K562 (cell line): ENCODE measurements at regions not wholly inside any gene's neighbourhood (a gene's known extent, or its start where the extent isn't known, plus 50 kb on each side); places are given as distances from the start of the nearest gene placed in this dataset.

Source experiments
- FOXK2 ChIP-seq, 2 experiments: fragments of 450-650 bp; IDR thresholded peaks in 1 of 2; conservative IDR thresholded peaks in 1 of 2; 2 replicates each; pipeline ENCODE4 v1.6.1; 2016; ENCODE audit warnings: low read depth in 2 of 2, mild to moderate bottlenecking in 1 of 2
- NR2C1 ChIP-seq, 2 experiments: fragments of 450-650 bp; IDR thresholded peaks; 2 replicates each; pipeline ENCODE4 v1.6.1; 2017; ENCODE audit warnings: mild to moderate bottlenecking in 2 of 2, antibody characterized with exemption in 1 of 2, inconsistent platforms in 1 of 2, missing compliant biosample characterization in 1 of 2, missing genetic modification characterization in 1 of 2
- POLR2H ChIP-seq: IDR thresholded peaks from 2 replicates; pipeline ENCODE4 v1.6.1; 2016; ENCODE audit warnings: missing genetic modification characterization, low read depth, mild to moderate bottlenecking, control low read depth, missing compliant biosample characterization, moderate library complexity
- ZNF263 ChIP-seq: sonication (generic); formaldehyde crosslinking; IDR thresholded peaks from 2 replicates; pipeline ENCODE4 v1.8.0; 2022; ENCODE audit warnings: mild to moderate bottlenecking, missing genetic modification reagents, borderline replicate concordance
- TF ChIP-seq, protein P1 (sequence below), 2 experiments: fragments of 450-650 bp in 1 of 2; sonication (generic) in 1 of 2; formaldehyde crosslinking in 1 of 2; IDR thresholded peaks in 1 of 2; conservative IDR thresholded peaks in 1 of 2; 2 replicates each; pipeline versions ENCODE4 v1.6.1 to v1.8.1; 2016 to 2023; ENCODE audit warnings: mild to moderate bottlenecking in 2 of 2, moderate library complexity in 2 of 2, inconsistent platforms in 1 of 2, missing genetic modification reagents in 1 of 2
- TF ChIP-seq, protein P2 (sequence below): IDR thresholded peaks from 2 replicates; pipeline ENCODE4 v1.6.1; 2016; ENCODE audit warnings: missing genetic modification characterization, missing compliant biosample characterization
- TF ChIP-seq, protein P3 (sequence below), 2 experiments: fragments of 250-450 bp in 1 of 2; fragments of 450-650 bp in 1 of 2; sonication (Bioruptor Pico) in 1 of 2; IDR thresholded peaks; 2 replicates each; pipeline versions ENCODE4 v1.6.1 to v1.8.0; 2016 to 2021; ENCODE audit warnings: mild to moderate bottlenecking in 2 of 2, moderate library complexity in 2 of 2, missing compliant biosample characterization in 1 of 2, missing genetic modification characterization in 1 of 2
- TF ChIP-seq, protein P4 (sequence below): fragments of 200-600 bp; sonication (generic); IDR thresholded peaks from one replicate; pipeline ENCODE4 v1.6.1; 2012; ENCODE audit warnings: mild to moderate bottlenecking, low read depth, low read length, inconsistent platforms
- TF ChIP-seq, protein P5 (sequence below): fragments of 200-800 bp; sonication (Bioruptor generic); IDR thresholded peaks from 2 replicates; pipeline ENCODE4 v1.6.1; 2017; ENCODE audit warnings: missing genetic modification characterization, missing compliant biosample characterization

DNA sequence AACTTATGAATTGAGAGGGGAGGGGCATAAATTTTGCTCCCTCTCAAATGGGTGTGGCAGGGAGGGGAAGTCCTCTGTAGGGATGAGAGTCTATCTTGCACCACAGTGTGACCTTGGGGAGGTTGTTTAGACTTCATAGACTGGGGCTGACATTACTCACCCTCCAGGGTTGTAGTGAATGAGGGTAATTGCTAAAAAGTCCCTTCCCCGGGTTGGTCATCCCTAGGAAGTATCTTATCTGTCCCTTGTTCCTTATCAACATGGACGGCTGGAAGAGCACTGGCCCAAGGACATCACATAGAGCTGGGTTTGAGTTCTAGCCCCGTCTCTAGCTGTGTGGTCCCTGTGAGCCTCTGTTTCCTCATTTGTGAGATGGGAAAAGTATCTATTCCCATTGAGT is 52.4 kb upstream of the SLC2A1 start (continued):
- TF ChIP-seq NR2C1 (IDR thresholded peaks at IDR 0.05) (no peak), NR2C1 (tag; IDR thresholded peaks at IDR 0.05) (peak; percentile 63), FOXK2 (conservative IDR thresholded peaks at IDR 0.05 in 1 of 2, IDR thresholded peaks at IDR 0.05 in 1 of 2; ENCODE audit: low read depth in 2 of 2) (0 out of 4 replicates have a peak, but pooled peaks of 1 of the 2 experiments have one; percentile 31), POLR2H (no peak), ZNF263 (CRISPR knock-in tag) (peak; percentile 88)
- TF ChIP-seq, protein P1, sequence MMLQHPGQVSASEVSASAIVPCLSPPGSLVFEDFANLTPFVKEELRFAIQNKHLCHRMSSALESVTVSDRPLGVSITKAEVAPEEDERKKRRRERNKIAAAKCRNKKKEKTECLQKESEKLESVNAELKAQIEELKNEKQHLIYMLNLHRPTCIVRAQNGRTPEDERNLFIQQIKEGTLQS (IDR thresholded peaks at IDR 0.05) = peak; percentile 49; the same call in 1 of the 2 replicates
- TF ChIP-seq, protein P1 (CRISPR knock-in tag; conservative IDR thresholded peaks at IDR 0.05) = no peak
- TF ChIP-seq, protein P2, sequence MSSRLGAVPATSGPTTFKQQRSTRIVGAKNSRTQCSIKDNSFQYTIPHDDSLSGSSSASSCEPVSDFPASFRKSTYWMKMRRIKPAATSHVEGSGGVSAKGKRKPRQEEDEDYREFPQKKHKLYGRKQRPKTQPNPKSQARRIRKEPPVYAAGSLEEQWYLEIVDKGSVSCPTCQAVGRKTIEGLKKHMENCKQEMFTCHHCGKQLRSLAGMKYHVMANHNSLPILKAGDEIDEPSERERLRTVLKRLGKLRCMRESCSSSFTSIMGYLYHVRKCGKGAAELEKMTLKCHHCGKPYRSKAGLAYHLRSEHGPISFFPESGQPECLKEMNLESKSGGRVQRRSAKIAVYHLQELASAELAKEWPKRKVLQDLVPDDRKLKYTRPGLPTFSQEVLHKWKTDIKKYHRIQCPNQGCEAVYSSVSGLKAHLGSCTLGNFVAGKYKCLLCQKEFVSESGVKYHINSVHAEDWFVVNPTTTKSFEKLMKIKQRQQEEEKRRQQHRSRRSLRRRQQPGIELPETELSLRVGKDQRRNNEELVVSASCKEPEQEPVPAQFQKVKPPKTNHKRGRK (tag) = no peak
- TF ChIP-seq, protein P3, sequence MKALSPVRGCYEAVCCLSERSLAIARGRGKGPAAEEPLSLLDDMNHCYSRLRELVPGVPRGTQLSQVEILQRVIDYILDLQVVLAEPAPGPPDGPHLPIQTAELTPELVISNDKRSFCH (CRISPR knock-in tag; IDR thresholded peaks at IDR 0.05) = no peak
- TF ChIP-seq, protein P3 (tag; IDR thresholded peaks at IDR 0.05) = 0 out of 2 replicates have a peak, but pooled peaks have one; percentile 40
- TF ChIP-seq, protein P4, sequence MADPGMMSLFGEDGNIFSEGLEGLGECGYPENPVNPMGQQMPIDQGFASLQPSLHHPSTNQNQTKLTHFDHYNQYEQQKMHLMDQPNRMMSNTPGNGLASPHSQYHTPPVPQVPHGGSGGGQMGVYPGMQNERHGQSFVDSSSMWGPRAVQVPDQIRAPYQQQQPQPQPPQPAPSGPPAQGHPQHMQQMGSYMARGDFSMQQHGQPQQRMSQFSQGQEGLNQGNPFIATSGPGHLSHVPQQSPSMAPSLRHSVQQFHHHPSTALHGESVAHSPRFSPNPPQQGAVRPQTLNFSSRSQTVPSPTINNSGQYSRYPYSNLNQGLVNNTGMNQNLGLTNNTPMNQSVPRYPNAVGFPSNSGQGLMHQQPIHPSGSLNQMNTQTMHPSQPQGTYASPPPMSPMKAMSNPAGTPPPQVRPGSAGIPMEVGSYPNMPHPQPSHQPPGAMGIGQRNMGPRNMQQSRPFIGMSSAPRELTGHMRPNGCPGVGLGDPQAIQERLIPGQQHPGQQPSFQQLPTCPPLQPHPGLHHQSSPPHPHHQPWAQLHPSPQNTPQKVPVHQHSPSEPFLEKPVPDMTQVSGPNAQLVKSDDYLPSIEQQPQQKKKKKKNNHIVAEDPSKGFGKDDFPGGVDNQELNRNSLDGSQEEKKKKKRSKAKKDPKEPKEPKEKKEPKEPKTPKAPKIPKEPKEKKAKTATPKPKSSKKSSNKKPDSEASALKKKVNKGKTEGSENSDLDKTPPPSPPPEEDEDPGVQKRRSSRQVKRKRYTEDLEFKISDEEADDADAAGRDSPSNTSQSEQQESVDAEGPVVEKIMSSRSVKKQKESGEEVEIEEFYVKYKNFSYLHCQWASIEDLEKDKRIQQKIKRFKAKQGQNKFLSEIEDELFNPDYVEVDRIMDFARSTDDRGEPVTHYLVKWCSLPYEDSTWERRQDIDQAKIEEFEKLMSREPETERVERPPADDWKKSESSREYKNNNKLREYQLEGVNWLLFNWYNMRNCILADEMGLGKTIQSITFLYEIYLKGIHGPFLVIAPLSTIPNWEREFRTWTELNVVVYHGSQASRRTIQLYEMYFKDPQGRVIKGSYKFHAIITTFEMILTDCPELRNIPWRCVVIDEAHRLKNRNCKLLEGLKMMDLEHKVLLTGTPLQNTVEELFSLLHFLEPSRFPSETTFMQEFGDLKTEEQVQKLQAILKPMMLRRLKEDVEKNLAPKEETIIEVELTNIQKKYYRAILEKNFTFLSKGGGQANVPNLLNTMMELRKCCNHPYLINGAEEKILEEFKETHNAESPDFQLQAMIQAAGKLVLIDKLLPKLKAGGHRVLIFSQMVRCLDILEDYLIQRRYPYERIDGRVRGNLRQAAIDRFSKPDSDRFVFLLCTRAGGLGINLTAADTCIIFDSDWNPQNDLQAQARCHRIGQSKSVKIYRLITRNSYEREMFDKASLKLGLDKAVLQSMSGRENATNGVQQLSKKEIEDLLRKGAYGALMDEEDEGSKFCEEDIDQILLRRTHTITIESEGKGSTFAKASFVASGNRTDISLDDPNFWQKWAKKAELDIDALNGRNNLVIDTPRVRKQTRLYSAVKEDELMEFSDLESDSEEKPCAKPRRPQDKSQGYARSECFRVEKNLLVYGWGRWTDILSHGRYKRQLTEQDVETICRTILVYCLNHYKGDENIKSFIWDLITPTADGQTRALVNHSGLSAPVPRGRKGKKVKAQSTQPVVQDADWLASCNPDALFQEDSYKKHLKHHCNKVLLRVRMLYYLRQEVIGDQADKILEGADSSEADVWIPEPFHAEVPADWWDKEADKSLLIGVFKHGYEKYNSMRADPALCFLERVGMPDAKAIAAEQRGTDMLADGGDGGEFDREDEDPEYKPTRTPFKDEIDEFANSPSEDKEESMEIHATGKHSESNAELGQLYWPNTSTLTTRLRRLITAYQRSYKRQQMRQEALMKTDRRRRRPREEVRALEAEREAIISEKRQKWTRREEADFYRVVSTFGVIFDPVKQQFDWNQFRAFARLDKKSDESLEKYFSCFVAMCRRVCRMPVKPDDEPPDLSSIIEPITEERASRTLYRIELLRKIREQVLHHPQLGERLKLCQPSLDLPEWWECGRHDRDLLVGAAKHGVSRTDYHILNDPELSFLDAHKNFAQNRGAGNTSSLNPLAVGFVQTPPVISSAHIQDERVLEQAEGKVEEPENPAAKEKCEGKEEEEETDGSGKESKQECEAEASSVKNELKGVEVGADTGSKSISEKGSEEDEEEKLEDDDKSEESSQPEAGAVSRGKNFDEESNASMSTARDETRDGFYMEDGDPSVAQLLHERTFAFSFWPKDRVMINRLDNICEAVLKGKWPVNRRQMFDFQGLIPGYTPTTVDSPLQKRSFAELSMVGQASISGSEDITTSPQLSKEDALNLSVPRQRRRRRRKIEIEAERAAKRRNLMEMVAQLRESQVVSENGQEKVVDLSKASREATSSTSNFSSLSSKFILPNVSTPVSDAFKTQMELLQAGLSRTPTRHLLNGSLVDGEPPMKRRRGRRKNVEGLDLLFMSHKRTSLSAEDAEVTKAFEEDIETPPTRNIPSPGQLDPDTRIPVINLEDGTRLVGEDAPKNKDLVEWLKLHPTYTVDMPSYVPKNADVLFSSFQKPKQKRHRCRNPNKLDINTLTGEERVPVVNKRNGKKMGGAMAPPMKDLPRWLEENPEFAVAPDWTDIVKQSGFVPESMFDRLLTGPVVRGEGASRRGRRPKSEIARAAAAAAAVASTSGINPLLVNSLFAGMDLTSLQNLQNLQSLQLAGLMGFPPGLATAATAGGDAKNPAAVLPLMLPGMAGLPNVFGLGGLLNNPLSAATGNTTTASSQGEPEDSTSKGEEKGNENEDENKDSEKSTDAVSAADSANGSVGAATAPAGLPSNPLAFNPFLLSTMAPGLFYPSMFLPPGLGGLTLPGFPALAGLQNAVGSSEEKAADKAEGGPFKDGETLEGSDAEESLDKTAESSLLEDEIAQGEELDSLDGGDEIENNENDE = no peak
- TF ChIP-seq, protein P5, sequence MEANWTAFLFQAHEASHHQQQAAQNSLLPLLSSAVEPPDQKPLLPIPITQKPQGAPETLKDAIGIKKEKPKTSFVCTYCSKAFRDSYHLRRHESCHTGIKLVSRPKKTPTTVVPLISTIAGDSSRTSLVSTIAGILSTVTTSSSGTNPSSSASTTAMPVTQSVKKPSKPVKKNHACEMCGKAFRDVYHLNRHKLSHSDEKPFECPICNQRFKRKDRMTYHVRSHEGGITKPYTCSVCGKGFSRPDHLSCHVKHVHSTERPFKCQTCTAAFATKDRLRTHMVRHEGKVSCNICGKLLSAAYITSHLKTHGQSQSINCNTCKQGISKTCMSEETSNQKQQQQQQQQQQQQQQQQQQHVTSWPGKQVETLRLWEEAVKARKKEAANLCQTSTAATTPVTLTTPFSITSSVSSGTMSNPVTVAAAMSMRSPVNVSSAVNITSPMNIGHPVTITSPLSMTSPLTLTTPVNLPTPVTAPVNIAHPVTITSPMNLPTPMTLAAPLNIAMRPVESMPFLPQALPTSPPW (CRISPR knock-in tag) = 0 out of 2 replicates have a peak, but pooled peaks have one; percentile 28
